Testis (tissue), 2 donors: ENCODE measurements at regions not wholly inside any gene's neighbourhood (a gene's known extent, or its start where the extent isn't known, plus 50 kb on each side); places are given as distances from the start of the nearest gene placed in this dataset.

Source experiments
- CTCF ChIP-seq, 3 experiments: fragments of 450-650 bp in 2 of 3; fragments of 200-600 bp in 1 of 3; sonication (generic) in 1 of 3; IDR thresholded peaks; one replicate each; pipeline ENCODE4 v1.5.1; 2016 to 2019; ENCODE audit warnings: antibody characterized with exemption in 3 of 3, mild to moderate bottlenecking in 2 of 3, moderate library complexity in 1 of 3
- POLR2A ChIP-seq: fragments of 450-650 bp; IDR thresholded peaks from one replicate; pipeline ENCODE4 v1.6.1; 2017; ENCODE audit warnings: antibody characterized with exemption, mild to moderate bottlenecking, moderate library complexity

DNA sequence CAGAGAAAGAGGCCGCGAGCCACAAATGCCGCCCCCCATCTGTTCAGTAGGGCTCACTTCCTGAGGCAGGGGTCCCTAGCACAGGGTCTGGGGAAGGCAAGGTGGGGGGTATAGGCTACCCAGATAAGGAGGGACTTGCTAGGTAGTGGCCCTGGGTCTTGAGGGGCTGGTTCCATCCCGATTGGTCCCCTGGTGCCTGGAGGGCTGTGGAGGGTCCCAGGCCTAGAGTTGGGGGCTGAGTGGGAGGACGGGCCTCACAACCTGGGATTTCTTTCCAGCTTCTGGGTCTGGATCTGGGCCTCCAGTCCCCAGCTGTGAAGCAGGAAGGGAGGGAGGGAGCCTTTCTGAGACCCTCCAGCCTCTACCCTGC, 75.1 kb upstream of the EN2 start:
- TF ChIP-seq CTCF (IDR thresholded peaks at IDR 0.05) (no peak), POLR2A (no peak)
